Muscle layer of duodenum (tissue), 2 donors: ENCODE measurements at regions not wholly inside any gene's neighbourhood (a gene's known extent, or its start where the extent isn't known, plus 50 kb on each side); places are given as distances from the start of the nearest gene placed in this dataset.
"Not testable (repeated sequence)": the region's sequence is repeated elsewhere in the genome, so short reads cannot be mapped to it uniquely, and the experiment has no call there.

Source experiments
- H3K27ac ChIP-seq: one replicate; pipeline ENCODE4 v1.7.0; 2013; ENCODE audit warnings: mild to moderate bottlenecking, low read length
- H3K27me3 ChIP-seq: one replicate; pipeline ENCODE4 v1.7.0; 2013; ENCODE audit warnings: low read depth, mild to moderate bottlenecking, control low read depth, low read length
- H3K36me3 ChIP-seq, 2 donors: one replicate each; pipeline ENCODE4 v1.7.0; 2013; ENCODE audit warnings: low read length in 2 of 2, control low read depth in 1 of 2, mild to moderate bottlenecking in 1 of 2; ENCODE audit not compliant: insufficient read depth in 2 of 2, control insufficient read depth in 1 of 2
- H3K4me1 ChIP-seq, 2 donors: one replicate each; pipeline ENCODE4 v1.7.0; 2013; ENCODE audit warnings: low read length in 2 of 2, mild to moderate bottlenecking in 2 of 2, control low read depth in 1 of 2, moderate library complexity in 1 of 2; ENCODE audit not compliant: insufficient read depth in 2 of 2, control insufficient read depth in 1 of 2
- H3K4me3 ChIP-seq, 2 donors: one replicate each; pipeline ENCODE4 v1.7.0; 2013; ENCODE audit warnings: low read length in 2 of 2, low read depth in 1 of 2, mild to moderate bottlenecking in 1 of 2
- H3K9me3 ChIP-seq, 2 donors: one replicate each; pipeline ENCODE4 v1.7.0; 2013; ENCODE audit warnings: low read length in 2 of 2, control low read depth in 1 of 2, mild to moderate bottlenecking in 1 of 2; ENCODE audit not compliant: control insufficient read depth in 1 of 2
- donor health status: healthy.

DNA sequence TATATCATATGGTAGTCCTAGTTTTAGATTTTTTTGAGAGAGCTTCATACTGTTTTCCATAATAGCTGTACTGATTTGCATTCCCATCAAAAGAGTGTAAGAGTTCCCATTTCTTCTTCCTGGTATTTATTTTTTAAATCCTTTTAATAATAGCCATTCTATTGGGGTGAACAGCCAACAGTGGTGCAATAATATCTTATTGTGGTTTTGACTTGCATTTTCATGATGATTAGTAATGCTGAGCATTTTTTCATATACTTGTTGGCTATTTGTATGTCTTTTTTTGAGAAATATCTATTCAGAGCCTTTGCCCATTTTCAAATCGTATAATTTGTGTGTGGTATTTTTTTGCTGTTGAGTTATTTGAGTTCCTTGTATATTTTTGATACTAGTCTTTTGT is 167.4 kb downstream of the FZD1 start:
- Histone ChIP-seq H3K4me3 (no peak overlapping the region), H3K4me1 (no peaks in the 10 kb centered on the region), H3K27ac (no peak overlapping the region), H3K36me3 (no peaks in the 10 kb centered on the region), H3K9me3 (peaks cover 3 to 7% of the 10 kb centered on the region in 2 donors), H3K27me3 (no peaks in the 10 kb centered on the region)

DNA sequence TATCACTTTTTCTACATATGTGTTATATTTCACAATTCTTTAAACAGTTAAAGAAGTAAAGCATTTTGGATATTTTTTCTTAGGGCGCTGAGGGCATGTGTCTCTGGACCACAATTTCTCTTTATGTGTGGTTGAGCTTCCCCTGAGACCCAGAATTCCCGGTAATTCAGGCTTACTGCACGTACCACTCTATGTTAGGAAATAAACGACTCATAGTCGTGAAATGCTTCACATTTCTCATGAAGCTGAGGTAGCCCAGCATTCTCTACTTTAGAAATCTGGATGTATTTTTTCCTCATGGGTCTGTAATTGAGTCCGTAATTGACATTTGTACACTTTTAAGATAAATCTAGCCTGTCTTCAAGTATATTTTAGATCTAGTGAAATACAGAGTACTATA is 170.6 kb downstream of the FZD1 start:
- Histone ChIP-seq H3K4me1 (no peaks in the 10 kb centered on the region), H3K27ac (no peak overlapping the region)

DNA sequence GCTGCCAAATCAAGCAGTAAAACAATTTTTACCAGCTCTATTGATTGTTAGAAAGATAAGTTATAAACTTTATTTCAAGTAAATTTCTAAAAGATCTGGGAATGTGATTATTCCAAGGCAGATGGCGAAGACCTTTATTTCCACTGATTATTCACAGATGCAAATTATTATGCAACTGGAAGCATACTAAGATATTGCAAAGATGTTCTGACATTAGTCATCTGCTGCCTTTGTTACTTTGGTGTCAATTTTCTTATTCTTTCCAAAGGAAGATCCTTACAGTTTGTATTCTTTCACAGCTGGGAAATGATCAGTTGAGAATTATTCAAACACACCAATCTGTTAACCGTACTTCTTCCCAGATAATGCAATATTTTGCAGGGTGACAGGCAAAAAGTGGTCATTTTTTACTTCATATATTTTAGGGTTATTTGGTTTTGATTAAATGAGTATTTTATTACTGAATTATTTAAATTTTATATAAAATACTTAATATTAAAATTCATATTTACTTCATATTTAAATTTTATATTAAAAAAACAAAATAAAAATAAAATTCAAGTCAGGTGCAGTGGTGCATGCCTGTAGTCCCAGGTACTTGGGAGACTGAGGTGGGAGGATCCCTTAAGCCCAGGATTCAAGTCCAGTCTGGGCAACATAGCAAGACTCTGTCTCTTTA is 171.3 kb downstream of the FZD1 start:
- no peak overlapping the region for H3K27ac ChIP-seq
- H3K9me3 ChIP-seq: peaks cover 3 to 7% of the 10 kb centered on the region in 2 donors
- no peaks in the 10 kb centered on the region for H3K4me1 ChIP-seq
- no peak overlapping the region for H3K4me3 ChIP-seq
- H3K27me3 ChIP-seq: no peaks in the 10 kb centered on the region
- no peaks in the 10 kb centered on the region for H3K36me3 ChIP-seq

More for the DNA sequence above, 170.6 kb downstream of the FZD1 start:
- H3K9me3 ChIP-seq: peaks cover 3 to 7% of the 10 kb centered on the region in 2 donors
- no peaks in the 10 kb centered on the region for H3K36me3 ChIP-seq
- no peaks in the 10 kb centered on the region for H3K27me3 ChIP-seq
- no peak overlapping the region for H3K4me3 ChIP-seq

DNA sequence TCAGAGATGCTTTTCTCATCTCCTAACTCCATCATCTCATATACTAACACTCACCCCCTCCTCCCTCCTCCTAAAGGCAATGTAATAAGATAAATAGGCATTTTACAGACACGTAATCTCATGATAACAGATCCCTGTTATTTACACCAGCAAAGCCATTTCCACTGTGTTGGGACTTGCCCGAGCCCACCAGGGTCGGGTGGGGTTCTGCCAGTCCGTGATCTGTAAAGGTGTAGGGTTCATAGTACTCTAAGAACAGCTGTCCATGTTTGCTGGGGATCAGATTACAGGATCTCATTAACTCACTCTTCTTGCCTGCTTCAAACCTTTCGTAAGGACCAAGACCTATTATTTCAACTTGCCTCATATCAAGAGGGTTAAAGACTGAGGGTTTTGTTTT is 172.4 kb downstream of the FZD1 start:
- peaks cover 3 to 7% of the 10 kb centered on the region in 2 donors for H3K9me3 ChIP-seq
- H3K4me1 ChIP-seq: no peaks in the 10 kb centered on the region
- no peaks in the 10 kb centered on the region for H3K27me3 ChIP-seq
- H3K4me3 ChIP-seq: no peak overlapping the region
- H3K36me3 ChIP-seq: no peaks in the 10 kb centered on the region
- H3K27ac ChIP-seq: no peak overlapping the region

DNA sequence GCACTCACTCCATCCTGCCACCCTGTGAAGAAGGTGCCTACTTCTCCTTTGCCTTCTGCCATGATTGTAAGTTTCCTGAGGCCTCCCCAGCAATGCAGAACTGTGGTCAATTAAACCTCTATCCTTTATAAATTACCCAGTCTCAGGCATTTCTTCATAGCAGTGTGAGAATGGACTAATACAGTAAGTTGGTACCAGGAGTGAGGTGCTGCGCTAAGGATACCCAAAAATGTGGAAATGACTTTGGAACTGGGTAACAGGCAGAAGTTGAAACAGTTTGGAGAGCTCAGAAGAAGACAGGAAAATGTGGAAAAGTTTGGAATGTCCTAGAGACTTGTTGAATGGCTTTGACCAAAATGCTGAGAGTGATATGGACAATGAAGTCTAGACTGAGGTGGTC is 176.0 kb downstream of the FZD1 start:
- H3K4me1 ChIP-seq, H3K4me3 ChIP-seq, H3K27me3 ChIP-seq, H3K9me3 ChIP-seq, H3K36me3 ChIP-seq, H3K27ac ChIP-seq: not testable (repeated sequence)

DNA sequence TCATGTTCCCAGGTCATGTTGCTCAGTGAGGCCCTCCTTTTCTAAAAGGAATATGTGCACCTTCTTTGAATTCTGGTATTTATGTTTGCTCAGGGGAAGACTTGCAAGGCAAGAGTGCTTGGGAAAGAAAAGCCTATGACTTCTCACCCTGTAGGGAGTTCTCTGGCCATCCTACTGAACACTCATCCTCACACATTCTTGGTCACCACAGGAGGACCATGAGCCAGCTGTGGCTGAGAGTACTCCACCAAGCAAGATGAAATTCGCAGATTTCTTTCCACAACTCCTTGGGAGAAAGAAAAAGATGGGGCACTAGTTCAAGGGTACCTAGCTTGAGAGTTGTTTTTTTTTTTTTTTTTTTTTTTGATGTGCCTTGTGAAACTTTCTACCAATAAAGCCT is 179.6 kb downstream of the FZD1 start:
- Histone ChIP-seq H3K36me3 (no peaks in the 10 kb centered on the region), H3K4me1 (no peaks in the 10 kb centered on the region), H3K4me3 (no peak overlapping the region), H3K27ac (no peak overlapping the region), H3K27me3 (no peaks in the 10 kb centered on the region), H3K9me3 (no peaks in the 10 kb centered on the region)

DNA sequence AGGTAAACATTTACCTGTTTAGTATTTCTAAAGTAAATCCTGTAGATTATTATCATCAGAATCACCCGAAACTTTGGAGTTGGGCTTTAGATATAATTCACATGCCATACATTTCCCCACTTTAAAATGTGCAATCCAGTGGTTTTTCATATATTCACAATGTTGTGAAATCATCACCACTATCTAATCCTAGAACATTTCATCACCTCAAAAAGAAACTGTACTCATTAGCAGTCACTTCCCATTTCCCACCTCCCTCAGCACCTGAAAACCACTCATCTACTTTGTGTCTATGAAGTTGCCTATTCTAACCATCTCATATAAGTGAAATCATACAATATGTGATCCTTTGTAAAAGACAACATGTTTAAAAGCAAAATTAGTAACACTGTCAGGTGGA is 182.6 kb downstream of the FZD1 start:
- Histone ChIP-seq H3K9me3 (no peaks in the 10 kb centered on the region), H3K4me3 (no peak overlapping the region), H3K27ac (no peak overlapping the region)

DNA sequence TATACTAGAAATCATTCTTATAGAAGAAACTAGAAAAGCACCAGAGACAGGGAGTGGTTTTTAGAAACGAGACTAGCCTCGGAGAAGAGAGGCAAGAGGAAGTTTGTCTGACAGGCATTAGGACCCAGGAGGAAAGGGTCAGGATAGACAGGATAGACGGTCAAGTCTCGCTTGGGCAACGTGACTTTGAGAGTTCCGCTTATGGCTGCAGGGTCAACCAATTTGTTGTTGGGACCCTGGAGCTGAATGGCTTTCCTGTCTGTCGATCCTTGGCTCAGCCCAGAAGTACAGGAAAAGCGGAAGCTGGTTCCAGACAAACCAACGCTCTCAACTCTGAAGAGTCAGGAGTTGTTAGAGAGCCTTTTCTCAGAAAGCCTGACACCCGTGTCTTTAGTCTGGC is 191.2 kb downstream of the FZD1 start:
- Histone ChIP-seq H3K36me3 (no peaks in the 10 kb centered on the region), H3K9me3 (peaks cover 4 to 8% of the 10 kb centered on the region in 2 donors), H3K27me3 (no peaks in the 10 kb centered on the region), H3K4me3 (no peak overlapping the region), H3K4me1 (no peaks in the 10 kb centered on the region), H3K27ac (no peak overlapping the region)

More for the DNA sequence above, 182.6 kb downstream of the FZD1 start:
- no peaks in the 10 kb centered on the region for H3K36me3 ChIP-seq
- no peaks in the 10 kb centered on the region for H3K27me3 ChIP-seq
- H3K4me1 ChIP-seq: no peaks in the 10 kb centered on the region

GRCh38 chr7:91457208-91457607 is 193.0 kb downstream of the FZD1 start:
- no peak overlapping the region for H3K27ac ChIP-seq
- H3K4me1 ChIP-seq: no peaks in the 10 kb centered on the region
- no peak overlapping the region for H3K4me3 ChIP-seq
- H3K36me3 ChIP-seq: no peaks in the 10 kb centered on the region
- peaks cover 4 to 8% of the 10 kb centered on the region in 2 donors for H3K9me3 ChIP-seq
- no peaks in the 10 kb centered on the region for H3K27me3 ChIP-seq

- no peak overlapping the region for H3K27ac ChIP-seq
- H3K9me3 ChIP-seq: peaks cover 4 to 8% of the 10 kb centered on the region in 2 donors
These were observed 195.3 kb downstream of the FZD1 start for GRCh38 chr7:91459539-91459938.

DNA sequence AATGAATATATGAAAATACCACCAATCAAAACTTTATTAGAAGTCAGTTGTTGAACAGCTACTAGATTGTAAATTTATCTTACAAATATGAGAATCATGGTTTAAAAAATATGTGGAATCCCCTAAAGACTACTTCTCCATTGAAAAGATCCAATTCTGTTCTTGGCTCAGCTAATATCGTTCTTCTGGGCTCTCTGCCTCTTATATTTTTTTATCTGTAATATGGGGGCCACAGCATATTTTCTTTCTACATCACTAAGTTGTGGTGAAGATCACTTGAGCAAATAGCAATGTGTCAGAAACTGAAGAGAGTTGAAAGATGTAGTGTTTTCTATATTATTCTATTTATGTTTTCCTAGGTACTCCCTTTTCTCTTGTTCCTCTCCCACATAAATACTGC is 198.1 kb downstream of the FZD1 start:
- Histone ChIP-seq H3K9me3 (peaks cover 3 to 4% of the 10 kb centered on the region in 2 donors), H3K4me1 (no peaks in the 10 kb centered on the region), H3K27me3 (no peaks in the 10 kb centered on the region), H3K27ac (no peak overlapping the region), H3K36me3 (no peaks in the 10 kb centered on the region), H3K4me3 (no peak overlapping the region)

More at GRCh38 chr7:91459539-91459938, 195.3 kb downstream of the FZD1 start:
- no peaks in the 10 kb centered on the region for H3K27me3 ChIP-seq
- no peaks in the 10 kb centered on the region for H3K36me3 ChIP-seq
- H3K4me1 ChIP-seq: no peaks in the 10 kb centered on the region
- H3K4me3 ChIP-seq: no peak overlapping the region

- H3K4me1 ChIP-seq: no peaks in the 10 kb centered on the region
- H3K27me3 ChIP-seq: no peaks in the 10 kb centered on the region
- H3K27ac ChIP-seq: no peak overlapping the region
- H3K9me3 ChIP-seq: peaks cover 0 to 2% of the 10 kb centered on the region in 2 donors
- H3K36me3 ChIP-seq: no peaks in the 10 kb centered on the region
- no peak overlapping the region for H3K4me3 ChIP-seq
These were observed 199.1 kb downstream of the FZD1 start for GRCh38 chr7:91463330-91463729.
